B cell (primary cell): ENCODE measurements at regions not wholly inside any gene's neighbourhood (a gene's known extent, or its start where the extent isn't known, plus 50 kb on each side); places are given as distances from the start of the nearest gene placed in this dataset.
"Not testable (repeated sequence)": the region's sequence is repeated elsewhere in the genome, so short reads cannot be mapped to it uniquely, and the experiment has no call there.

ENCODE experiments used
- EZH2 ChIP-seq: IDR thresholded peaks from 2 replicates; pipeline ENCODE4 v1.6.1; 2012; ENCODE audit warnings: borderline replicate concordance, low read depth, mild to moderate bottlenecking, moderate library complexity, low read length; ENCODE audit not compliant: insufficient read depth, poor library complexity, severe bottlenecking
- TF ChIP-seq, protein P1 (sequence below): fragments of 200-600 bp; IDR thresholded peaks from one replicate; pipeline ENCODE4 v1.8.0; 2022; ENCODE audit warnings: antibody characterized with exemption, mild to moderate bottlenecking

DNA sequence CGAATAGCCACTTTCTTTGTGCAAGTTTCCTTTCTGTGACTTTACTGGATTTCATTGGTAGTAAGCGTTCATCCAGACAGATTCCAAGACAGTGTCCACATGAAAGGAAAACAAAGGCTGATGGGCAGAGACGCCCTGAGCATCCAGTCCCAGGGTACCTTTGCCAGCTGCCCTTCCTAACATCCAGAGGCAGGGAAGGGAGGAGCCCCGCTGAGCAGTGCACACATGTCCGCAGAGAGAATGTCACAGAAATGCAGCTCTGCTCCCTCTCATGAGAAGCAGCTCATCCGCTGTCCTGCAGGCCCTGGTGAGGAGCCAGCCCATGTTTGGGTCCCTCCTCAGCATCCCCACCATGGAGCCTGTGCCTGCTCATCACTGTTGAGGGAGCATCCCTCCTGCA lies 197.4 kb upstream of the POTEB2 start:
- TF ChIP-seq, protein P1, sequence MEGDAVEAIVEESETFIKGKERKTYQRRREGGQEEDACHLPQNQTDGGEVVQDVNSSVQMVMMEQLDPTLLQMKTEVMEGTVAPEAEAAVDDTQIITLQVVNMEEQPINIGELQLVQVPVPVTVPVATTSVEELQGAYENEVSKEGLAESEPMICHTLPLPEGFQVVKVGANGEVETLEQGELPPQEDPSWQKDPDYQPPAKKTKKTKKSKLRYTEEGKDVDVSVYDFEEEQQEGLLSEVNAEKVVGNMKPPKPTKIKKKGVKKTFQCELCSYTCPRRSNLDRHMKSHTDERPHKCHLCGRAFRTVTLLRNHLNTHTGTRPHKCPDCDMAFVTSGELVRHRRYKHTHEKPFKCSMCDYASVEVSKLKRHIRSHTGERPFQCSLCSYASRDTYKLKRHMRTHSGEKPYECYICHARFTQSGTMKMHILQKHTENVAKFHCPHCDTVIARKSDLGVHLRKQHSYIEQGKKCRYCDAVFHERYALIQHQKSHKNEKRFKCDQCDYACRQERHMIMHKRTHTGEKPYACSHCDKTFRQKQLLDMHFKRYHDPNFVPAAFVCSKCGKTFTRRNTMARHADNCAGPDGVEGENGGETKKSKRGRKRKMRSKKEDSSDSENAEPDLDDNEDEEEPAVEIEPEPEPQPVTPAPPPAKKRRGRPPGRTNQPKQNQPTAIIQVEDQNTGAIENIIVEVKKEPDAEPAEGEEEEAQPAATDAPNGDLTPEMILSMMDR, result not testable (repeated sequence)
- TF ChIP-seq EZH2, result not testable (repeated sequence)
